ENCODE measurements at regions not wholly inside any gene's neighbourhood (a gene's known extent, or its start where the extent isn't known, plus 50 kb on each side); places are given as distances from the start of the nearest gene placed in this dataset.
"Not testable (repeated sequence)": the region's sequence is repeated elsewhere in the genome, so short reads cannot be mapped to it uniquely, and the experiment has no call there.

DNA sequence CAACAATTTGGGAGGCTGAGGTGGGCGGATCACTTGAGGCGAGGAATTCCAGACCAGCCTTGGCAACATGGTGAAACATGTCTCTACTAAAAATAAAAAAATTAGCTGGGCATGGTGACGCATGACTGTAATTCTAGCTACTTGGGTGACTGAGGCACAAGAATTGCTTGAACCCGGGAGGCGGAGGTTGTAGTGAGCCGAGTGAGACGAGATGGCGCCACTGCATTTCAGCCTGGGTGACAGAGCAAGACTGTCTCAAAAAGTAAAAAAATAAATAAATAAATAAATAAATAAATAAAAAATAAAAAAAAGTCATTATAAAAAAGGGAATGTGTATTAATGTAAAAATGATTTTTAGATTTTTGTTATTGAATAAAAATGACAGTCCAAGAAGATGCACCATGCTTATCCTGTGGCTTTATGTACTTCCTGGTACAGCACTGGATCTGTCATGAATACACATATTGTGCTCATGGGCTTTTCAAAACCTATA lies 658.8 kb upstream of the LRRN3 start:
- no peaks in the 10 kb centered on the region for H3K9me3 ChIP-seq (ENCODE audit: low read depth, low read length)
- no peak for TF ChIP-seq CTCF (IDR thresholded peaks at IDR 0.05; ENCODE audit: extremely low read depth, low read depth, low read length)
- no peak for DNase-seq (ENCODE audit: insufficient read length, low spot score, missing footprints)
- H3K36me3 ChIP-seq (ENCODE audit: insufficient read depth, low read length) = no peaks in the 10 kb centered on the region
- H4K20me1 ChIP-seq (ENCODE audit: insufficient read depth, low read length) = no peaks in the 10 kb centered on the region
- H3K4me2 ChIP-seq (ENCODE audit: insufficient read depth, low read length) = no peak overlapping the region
- no peaks in the 10 kb centered on the region for H3K4me1 ChIP-seq (ENCODE audit: insufficient read depth, low read length)
- no peak overlapping the region for H3K27ac ChIP-seq (ENCODE audit: low read depth, low read length)
- H3K79me2 ChIP-seq (ENCODE audit: insufficient read depth, low read length) = no peaks in the 10 kb centered on the region
- H3K27me3 ChIP-seq (ENCODE audit: insufficient read depth, low read length) = no peaks in the 10 kb centered on the region
- no peak overlapping the region for H3K4me3 ChIP-seq (ENCODE audit: insufficient read depth, low read length)
- no peak overlapping the region for H2AFZ ChIP-seq (ENCODE audit: low read length)

DNA sequence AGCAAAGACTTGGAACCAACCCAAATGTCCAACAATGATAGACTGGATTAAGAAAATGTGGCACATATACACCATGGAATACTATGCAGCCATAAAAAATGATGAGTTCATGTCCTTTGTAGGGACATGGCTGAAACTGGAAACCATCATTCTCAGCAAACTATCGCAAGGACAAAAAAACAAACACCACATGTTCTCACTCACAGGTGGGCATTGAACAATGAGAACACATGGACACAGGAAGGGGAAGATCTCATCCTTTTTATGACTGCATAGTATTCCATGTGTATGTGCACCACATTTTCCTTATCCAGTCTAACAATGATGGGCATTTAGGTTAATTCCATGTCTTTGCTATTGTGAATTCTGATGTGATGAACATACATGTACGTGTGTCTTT lies 652.0 kb upstream of the LRRN3 start:
- not testable (repeated sequence) for H3K4me1 ChIP-seq (ENCODE audit: insufficient read depth, low read length); H3K36me3 ChIP-seq (ENCODE audit: insufficient read depth, low read length); H3K27me3 ChIP-seq (ENCODE audit: insufficient read depth, low read length); H2AFZ ChIP-seq (ENCODE audit: low read length); H4K20me1 ChIP-seq (ENCODE audit: insufficient read depth, low read length); H3K4me2 ChIP-seq (ENCODE audit: insufficient read depth, low read length); H3K9me3 ChIP-seq (ENCODE audit: low read depth, low read length); H3K4me3 ChIP-seq (ENCODE audit: insufficient read depth, low read length); H3K27ac ChIP-seq (ENCODE audit: low read depth, low read length); DNase-seq (ENCODE audit: insufficient read length, low spot score, missing footprints); H3K79me2 ChIP-seq (ENCODE audit: insufficient read depth, low read length)

DNA sequence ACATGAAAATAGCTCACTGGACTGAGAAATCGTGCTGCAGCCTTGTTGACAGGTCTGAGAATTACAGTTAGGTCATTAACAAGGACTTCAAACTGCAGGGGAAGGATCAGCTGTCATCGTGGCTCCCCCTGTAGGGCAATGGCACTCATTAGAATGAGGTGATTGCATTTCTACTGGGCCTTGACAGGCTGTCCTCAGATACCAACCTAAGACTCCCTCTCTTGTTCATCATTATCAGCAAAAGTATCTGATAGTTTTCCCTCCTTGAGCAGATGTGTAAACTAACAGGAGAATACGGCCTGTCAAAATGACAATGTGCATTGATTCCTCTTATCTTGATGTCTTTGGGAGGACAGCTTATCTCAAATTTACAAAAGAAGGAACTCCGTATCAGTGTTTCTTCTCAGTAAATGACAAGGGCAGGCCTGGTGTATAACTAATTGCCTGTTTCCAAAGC lies 648.5 kb upstream of the LRRN3 start:
- Histone ChIP-seq H3K4me1 (ENCODE audit: insufficient read depth, low read length) (no peaks in the 10 kb centered on the region), H3K9me3 (ENCODE audit: low read depth, low read length) (peaks cover 1% of the 10 kb centered on the region), H2AFZ (ENCODE audit: low read length) (no peak overlapping the region), H4K20me1 (ENCODE audit: insufficient read depth, low read length) (no peaks in the 10 kb centered on the region), H3K4me3 (ENCODE audit: insufficient read depth, low read length) (no peak overlapping the region), H3K79me2 (ENCODE audit: insufficient read depth, low read length) (no peaks in the 10 kb centered on the region), H3K27ac (ENCODE audit: low read depth, low read length) (no peak overlapping the region), H3K36me3 (ENCODE audit: insufficient read depth, low read length) (no peaks in the 10 kb centered on the region), H3K27me3 (ENCODE audit: insufficient read depth, low read length) (no peaks in the 10 kb centered on the region), H3K4me2 (ENCODE audit: insufficient read depth, low read length) (no peak overlapping the region)
- no peak for TF ChIP-seq CTCF (IDR thresholded peaks at IDR 0.05; ENCODE audit: extremely low read depth, low read depth, low read length)
- DNase-seq (ENCODE audit: insufficient read length, low spot score, missing footprints) = no peak

DNA sequence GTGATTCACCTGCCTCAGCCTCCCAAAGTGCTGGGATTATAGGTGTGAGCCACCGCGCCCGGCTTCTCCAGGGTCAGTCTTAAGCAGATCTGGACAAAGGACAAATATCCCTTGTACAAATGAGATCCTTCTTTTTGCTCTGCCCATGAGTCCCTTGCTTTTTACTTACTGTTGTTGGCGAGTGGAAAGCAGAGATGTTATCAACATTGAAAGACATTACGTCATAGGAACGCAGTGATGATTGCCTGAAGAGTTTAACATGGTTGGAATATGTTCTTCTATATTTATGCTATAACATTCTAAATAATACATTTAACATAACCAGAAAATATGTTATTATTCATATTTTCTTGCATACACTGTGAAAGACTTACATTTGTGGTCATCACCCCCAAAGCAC lies 644.3 kb upstream of the LRRN3 start:
- Histone ChIP-seq H4K20me1 (ENCODE audit: insufficient read depth, low read length) (no peaks in the 10 kb centered on the region), H3K4me1 (ENCODE audit: insufficient read depth, low read length) (no peaks in the 10 kb centered on the region), H3K79me2 (ENCODE audit: insufficient read depth, low read length) (no peaks in the 10 kb centered on the region), H3K9me3 (ENCODE audit: low read depth, low read length) (no peaks in the 10 kb centered on the region), H3K4me2 (ENCODE audit: insufficient read depth, low read length) (no peak overlapping the region), H3K27ac (ENCODE audit: low read depth, low read length) (no peak overlapping the region), H2AFZ (ENCODE audit: low read length) (no peak overlapping the region), H3K36me3 (ENCODE audit: insufficient read depth, low read length) (no peaks in the 10 kb centered on the region), H3K4me3 (ENCODE audit: insufficient read depth, low read length) (no peak overlapping the region), H3K27me3 (ENCODE audit: insufficient read depth, low read length) (no peaks in the 10 kb centered on the region)
- DNase-seq (ENCODE audit: insufficient read length, low spot score, missing footprints) = no peak
- no peak for TF ChIP-seq CTCF (IDR thresholded peaks at IDR 0.05; ENCODE audit: extremely low read depth, low read depth, low read length)
